Stimulated activated effector memory CD8-positive, alpha-beta T cell treated with anti-CD3 and anti-CD28 coated beads, Interleukin-12 subunit alpha, Interleukin-12 subunit beta, amount 100 ng/mL, for 72 hours (primary cell): ENCODE measurements at regions not wholly inside any gene's neighbourhood (a gene's known extent, or its start where the extent isn't known, plus 50 kb on each side); places are given as distances from the start of the nearest gene placed in this dataset.

Experiments used
- ATAC-seq: fragments of 150-1000 bp; cut with Tn5 transposase; 2 replicates; pipeline ENCODE4 v1.10.0; 2021
- DNase-seq, 2 donors: peaks; one replicate each; pipeline ENCODE4 v3.0.0; 2021 to 2022; ENCODE audit warnings: low spot score in 2 of 2
- H3K27ac Mint-ChIP-seq: one replicate; pipeline ENCODE4 v1.8.0; 2022; ENCODE audit warnings: mild to moderate bottlenecking, mixed read lengths
- H3K36me3 Mint-ChIP-seq: one replicate; pipeline ENCODE4 v1.8.0; 2022; ENCODE audit warnings: mild to moderate bottlenecking, mixed read lengths
- H3K4me1 Mint-ChIP-seq: one replicate; pipeline ENCODE4 v1.8.0; 2022; ENCODE audit warnings: mixed read lengths
- H3K4me3 Mint-ChIP-seq: one replicate; pipeline ENCODE4 v1.8.0; 2022; ENCODE audit warnings: mild to moderate bottlenecking, mixed read lengths
- H3K9me3 Mint-ChIP-seq: one replicate; pipeline ENCODE4 v1.8.0; 2022; ENCODE audit warnings: mixed read lengths

- no peak overlapping the region for H3K4me3 Mint-ChIP-seq
- no peaks in the 10 kb centered on the region for H3K4me1 Mint-ChIP-seq
- peaks cover 3% of the 10 kb centered on the region for H3K9me3 Mint-ChIP-seq
- ATAC-seq, result no peak
- no peak overlapping the region for H3K27ac Mint-ChIP-seq
- DNase-seq, result no peak
- H3K36me3 Mint-ChIP-seq, result no peaks in the 10 kb centered on the region
These were observed 157.2 kb downstream of the PTGER3 start for GRCh38 chr1:70890408-70890807.

- ATAC-seq, result no peak
- H3K4me1 Mint-ChIP-seq, result no peaks in the 10 kb centered on the region
- H3K4me3 Mint-ChIP-seq, result no peak overlapping the region
- H3K9me3 Mint-ChIP-seq, result peaks cover 3% of the 10 kb centered on the region
- no peak overlapping the region for H3K27ac Mint-ChIP-seq
- H3K36me3 Mint-ChIP-seq, result no peaks in the 10 kb centered on the region
- DNase-seq, result no peak
These were observed 156.4 kb downstream of the PTGER3 start for GRCh38 chr1:70891051-70891843.

GRCh38 chr1:70892140-70892539, 155.5 kb downstream of the PTGER3 start:
- no peak overlapping the region for H3K27ac Mint-ChIP-seq
- no peak for ATAC-seq
- H3K4me1 Mint-ChIP-seq, result no peaks in the 10 kb centered on the region
- H3K4me3 Mint-ChIP-seq, result no peak overlapping the region
- peaks cover 3% of the 10 kb centered on the region for H3K9me3 Mint-ChIP-seq
- DNase-seq, result no peak
- H3K36me3 Mint-ChIP-seq, result no peaks in the 10 kb centered on the region

- Mint-ChIP-seq H3K27ac (no peak overlapping the region), H3K4me3 (no peak overlapping the region), H3K4me1 (no peaks in the 10 kb centered on the region), H3K9me3 (peaks cover 3% of the 10 kb centered on the region), H3K36me3 (no peaks in the 10 kb centered on the region)
- DNase-seq (no peak), ATAC-seq (no peak)
These were observed 154.7 kb downstream of the PTGER3 start for GRCh38 chr1:70892930-70893329.

- no peak for ATAC-seq
- H3K27ac Mint-ChIP-seq, result no peak overlapping the region
- H3K4me1 Mint-ChIP-seq, result no peaks in the 10 kb centered on the region
- no peaks in the 10 kb centered on the region for H3K36me3 Mint-ChIP-seq
- H3K4me3 Mint-ChIP-seq, result no peak overlapping the region
- DNase-seq, result no peak
- peaks cover 3% of the 10 kb centered on the region for H3K9me3 Mint-ChIP-seq
These were observed 154.2 kb downstream of the PTGER3 start for GRCh38 chr1:70893381-70893780.

GRCh38 chr1:70895531-70895930, 152.1 kb downstream of the PTGER3 start:
- DNase-seq, result no peak
- ATAC-seq, result no peak

GRCh38 chr1:70896224-70896623, 151.4 kb downstream of the PTGER3 start:
- Mint-ChIP-seq H3K27ac (no peak overlapping the region), H3K9me3 (no peaks in the 10 kb centered on the region), H3K4me1 (no peaks in the 10 kb centered on the region), H3K4me3 (no peak overlapping the region), H3K36me3 (no peaks in the 10 kb centered on the region)
- no peak for DNase-seq
- ATAC-seq, result no peak

More at GRCh38 chr1:70895531-70895930, 152.1 kb downstream of the PTGER3 start:
- Mint-ChIP-seq H3K9me3 (no peaks in the 10 kb centered on the region), H3K4me1 (no peaks in the 10 kb centered on the region), H3K36me3 (no peaks in the 10 kb centered on the region), H3K4me3 (no peak overlapping the region), H3K27ac (no peak overlapping the region)

GRCh38 chr1:70897273-70897672, 150.3 kb downstream of the PTGER3 start:
- no peak for DNase-seq
- H3K27ac Mint-ChIP-seq, result no peak overlapping the region
- H3K9me3 Mint-ChIP-seq, result peaks cover under 1% of the 10 kb centered on the region
- no peaks in the 10 kb centered on the region for H3K4me1 Mint-ChIP-seq
- ATAC-seq, result no peak
- H3K36me3 Mint-ChIP-seq, result no peaks in the 10 kb centered on the region
- H3K4me3 Mint-ChIP-seq, result no peak overlapping the region

- H3K27ac Mint-ChIP-seq, result no peak overlapping the region
- H3K4me3 Mint-ChIP-seq, result no peak overlapping the region
- peaks cover 9% of the 10 kb centered on the region for H3K9me3 Mint-ChIP-seq
These were observed 147.9 kb downstream of the PTGER3 start for GRCh38 chr1:70899735-70900134.

GRCh38 chr1:70902211-70902610, 145.4 kb downstream of the PTGER3 start:
- H3K4me3 Mint-ChIP-seq, result no peak overlapping the region
- no peak for DNase-seq

More at GRCh38 chr1:70899735-70900134, 147.9 kb downstream of the PTGER3 start:
- Mint-ChIP-seq H3K36me3 (no peaks in the 10 kb centered on the region), H3K4me1 (no peaks in the 10 kb centered on the region)
- no peak for ATAC-seq
- DNase-seq, result no peak

GRCh38 chr1:70906800-70907199, 140.8 kb downstream of the PTGER3 start:
- H3K4me3 Mint-ChIP-seq, result no peak overlapping the region
- H3K36me3 Mint-ChIP-seq, result no peaks in the 10 kb centered on the region
- H3K9me3 Mint-ChIP-seq, result peaks cover 11% of the 10 kb centered on the region
- H3K27ac Mint-ChIP-seq, result no peak overlapping the region
- no peaks in the 10 kb centered on the region for H3K4me1 Mint-ChIP-seq
- DNase-seq, result no peak
- ATAC-seq, result no peak

More at GRCh38 chr1:70902211-70902610, 145.4 kb downstream of the PTGER3 start:
- ATAC-seq, result no peak
- Mint-ChIP-seq H3K9me3 (peaks cover 11% of the 10 kb centered on the region), H3K27ac (no peak overlapping the region), H3K4me1 (no peaks in the 10 kb centered on the region), H3K36me3 (no peaks in the 10 kb centered on the region)

- Mint-ChIP-seq H3K4me3 (no peak overlapping the region), H3K4me1 (no peaks in the 10 kb centered on the region), H3K9me3 (peaks cover 7% of the 10 kb centered on the region), H3K27ac (no peak overlapping the region), H3K36me3 (no peaks in the 10 kb centered on the region)
- no peak for ATAC-seq
- no peak for DNase-seq
These were observed 139.9 kb downstream of the PTGER3 start for GRCh38 chr1:70907563-70908310.

- Mint-ChIP-seq H3K9me3 (peaks cover 2% of the 10 kb centered on the region), H3K27ac (no peak overlapping the region), H3K4me1 (no peaks in the 10 kb centered on the region), H3K4me3 (no peak overlapping the region), H3K36me3 (no peaks in the 10 kb centered on the region)
- DNase-seq, result no peak
- ATAC-seq, result no peak
These were observed 138.3 kb downstream of the PTGER3 start for GRCh38 chr1:70909262-70909822.

- Mint-ChIP-seq H3K4me3 (no peak overlapping the region), H3K27ac (no peak overlapping the region), H3K36me3 (no peaks in the 10 kb centered on the region), H3K4me1 (no peaks in the 10 kb centered on the region), H3K9me3 (peaks cover 2% of the 10 kb centered on the region)
- DNase-seq, result no peak
- ATAC-seq, result no peak
These were observed 137.6 kb downstream of the PTGER3 start for GRCh38 chr1:70910013-70910412.

- H3K27ac Mint-ChIP-seq, result no peak overlapping the region
- no peaks in the 10 kb centered on the region for H3K36me3 Mint-ChIP-seq
- no peak overlapping the region for H3K4me3 Mint-ChIP-seq
- no peaks in the 10 kb centered on the region for H3K4me1 Mint-ChIP-seq
- ATAC-seq (no peak), DNase-seq (no peak)
- no peaks in the 10 kb centered on the region for H3K9me3 Mint-ChIP-seq
These were observed 135.8 kb downstream of the PTGER3 start for GRCh38 chr1:70911861-70912260.

- ATAC-seq (no peak), DNase-seq (no peak)
- Mint-ChIP-seq H3K4me1 (no peaks in the 10 kb centered on the region), H3K36me3 (no peaks in the 10 kb centered on the region), H3K4me3 (no peak overlapping the region), H3K9me3 (no peaks in the 10 kb centered on the region), H3K27ac (no peak overlapping the region)
These were observed 133.4 kb downstream of the PTGER3 start for GRCh38 chr1:70914224-70914623.
